ENCODE measurements at regions not wholly inside any gene's neighbourhood (a gene's known extent, or its start where the extent isn't known, plus 50 kb on each side); places are given as distances from the start of the nearest gene placed in this dataset.

GRCh38 chr13:79663977-79664636, 183.2 kb downstream of the NDFIP2 start:
- no peaks in the 10 kb centered on the region for H3K9me3 Mint-ChIP-seq
- DNase-seq, result no peak
- ChIA-PET POLR2A (no interaction called here), CTCF (no interaction called here)
- H3K27me3 ChIP-seq (ENCODE audit: control insufficient read depth in 1 of 2, insufficient read depth in 2 of 2, low read length in 2 of 2), result peaks cover 0 to 9% of the 10 kb centered on the region in 2 experiments
- no peaks in the 10 kb centered on the region for H3K36me3 ChIP-seq (ENCODE audit: insufficient read depth, low read length)
- TF ChIP-seq CTCF (IDR thresholded peaks at IDR 0.05), result no peak
- H3K4me1 ChIP-seq (ENCODE audit: insufficient read depth, low read length), result no peaks in the 10 kb centered on the region
- peaks cover 26% of the 10 kb centered on the region for H3K27me3 Mint-ChIP-seq
- no peaks in the 10 kb centered on the region for H3K36me3 Mint-ChIP-seq (ENCODE audit: low read depth)
- H3K27ac Mint-ChIP-seq, result no peak overlapping the region
- no peak overlapping the region for H3K4me3 ChIP-seq (ENCODE audit: low read length)
- H3K9me3 ChIP-seq (ENCODE audit: control insufficient read depth in 1 of 2, insufficient read depth in 1 of 2, low read length in 2 of 2), result no peaks in the 10 kb centered on the region
- no peak overlapping the region for H3K27ac ChIP-seq (ENCODE audit: low read depth in 1 of 2, low read length in 2 of 2)
- intact Hi-C loops (cut with DNase I, micrococcal nuclease), result no loop called here
- no peaks in the 10 kb centered on the region for H3K4me1 Mint-ChIP-seq (ENCODE audit: low read depth)
- no peak for ATAC-seq (ENCODE audit: poor library complexity)
- no peak overlapping the region for H3K4me3 Mint-ChIP-seq

GRCh38 chr13:79663435-79663834, 182.5 kb downstream of the NDFIP2 start:
- Histone ChIP-seq H3K4me3 (ENCODE audit: low read length) (no peak overlapping the region), H3K36me3 (ENCODE audit: insufficient read depth, low read length) (no peaks in the 10 kb centered on the region), H3K4me1 (ENCODE audit: insufficient read depth, low read length) (no peaks in the 10 kb centered on the region), H3K27me3 (ENCODE audit: control insufficient read depth in 1 of 2, insufficient read depth in 2 of 2, low read length in 2 of 2) (peaks cover 0 to 9% of the 10 kb centered on the region in 2 experiments), H3K9me3 (ENCODE audit: control insufficient read depth in 1 of 2, insufficient read depth in 1 of 2, low read length in 2 of 2) (no peaks in the 10 kb centered on the region), H3K27ac (ENCODE audit: low read depth in 1 of 2, low read length in 2 of 2) (no peak overlapping the region)
- no peak for TF ChIP-seq CTCF (IDR thresholded peaks at IDR 0.05)
- Mint-ChIP-seq H3K4me3 (no peak overlapping the region), H3K9me3 (no peaks in the 10 kb centered on the region), H3K4me1 (ENCODE audit: low read depth) (no peaks in the 10 kb centered on the region), H3K36me3 (ENCODE audit: low read depth) (no peaks in the 10 kb centered on the region), H3K27me3 (peaks cover 32% of the 10 kb centered on the region), H3K27ac (no peak overlapping the region)
- ChIA-PET POLR2A (no interaction called here), CTCF (no interaction called here)
- DNase-seq, result no peak
- no peak for ATAC-seq (ENCODE audit: poor library complexity)
- intact Hi-C loops (cut with DNase I, micrococcal nuclease), result no loop called here

GRCh38 chr13:79662882-79663281, 181.9 kb downstream of the NDFIP2 start:
- intact Hi-C loops (cut with DNase I, micrococcal nuclease), result no loop called here
- Mint-ChIP-seq H3K4me1 (ENCODE audit: low read depth) (no peaks in the 10 kb centered on the region), H3K27me3 (peaks cover 28% of the 10 kb centered on the region), H3K36me3 (ENCODE audit: low read depth) (no peaks in the 10 kb centered on the region), H3K9me3 (no peaks in the 10 kb centered on the region), H3K27ac (no peak overlapping the region), H3K4me3 (no peak overlapping the region)
- DNase-seq, result no peak
- Histone ChIP-seq H3K36me3 (ENCODE audit: insufficient read depth, low read length) (no peaks in the 10 kb centered on the region), H3K4me3 (ENCODE audit: low read length) (no peak overlapping the region), H3K27me3 (ENCODE audit: control insufficient read depth in 1 of 2, insufficient read depth in 2 of 2, low read length in 2 of 2) (peaks cover 0 to 9% of the 10 kb centered on the region in 2 experiments), H3K4me1 (ENCODE audit: insufficient read depth, low read length) (no peaks in the 10 kb centered on the region), H3K27ac (ENCODE audit: low read depth in 1 of 2, low read length in 2 of 2) (no peak overlapping the region), H3K9me3 (ENCODE audit: control insufficient read depth in 1 of 2, insufficient read depth in 1 of 2, low read length in 2 of 2) (no peaks in the 10 kb centered on the region)
- ChIA-PET CTCF (no interaction called here), POLR2A (no interaction called here)
- no peak for ATAC-seq (ENCODE audit: poor library complexity)
- TF ChIP-seq CTCF (IDR thresholded peaks at IDR 0.05), result no peak

Data from CD4-positive, alpha-beta T cell (primary cell).